Left ventricle myocardium inferior (tissue), 1 donor: ENCODE measurements at regions not wholly inside any gene's neighbourhood (a gene's known extent, or its start where the extent isn't known, plus 50 kb on each side); places are given as distances from the start of the nearest gene placed in this dataset.
"Not testable (repeated sequence)": the region's sequence is repeated elsewhere in the genome, so short reads cannot be mapped to it uniquely, and the experiment has no call there.

ENCODE experiments used
- DNase-seq: peaks from one replicate; pipeline ENCODE4 v3.0.0-alpha.2; 2020
- H3K27ac ChIP-seq: fragments of 200-600 bp; replicated peaks from 2 replicates; pipeline ENCODE4 v1.8.0; 2021
- H3K27me3 ChIP-seq: fragments of 200-600 bp; 2 replicates; pipeline ENCODE4 v1.8.0; 2021; ENCODE audit warnings: low read depth
- H3K36me3 ChIP-seq: fragments of 200-600 bp; 2 replicates; pipeline ENCODE4 v1.8.0; 2021
- H3K4me1 ChIP-seq: fragments of 200-600 bp; 2 replicates; pipeline ENCODE4 v1.8.0; 2021
- H3K4me3 ChIP-seq: fragments of 200-600 bp; 2 replicates; pipeline ENCODE4 v1.8.0; 2021; ENCODE audit warnings: mild to moderate bottlenecking, moderate library complexity
- H3K9me3 ChIP-seq: fragments of 200-600 bp; replicated peaks from 2 replicates; pipeline ENCODE4 v1.8.0; 2021
- intact Hi-C: fragments of 100-400 bp; cut with micrococcal nuclease; formaldehyde crosslinking; loops from one replicate; pipeline ENCODE4 v1.11.0; 2022
- TF ChIP-seq, protein P1 (sequence below): fragments of 200-600 bp; IDR thresholded peaks from 2 replicates; pipeline ENCODE4 v1.8.0; 2021; ENCODE audit warnings: antibody characterized with exemption, mild to moderate bottlenecking, borderline replicate concordance
- donor health status: DM: no; HTN: yes; CAD: no; lungs with severe emphysema.

GRCh38 chr9:87020169-87020950 is 73.1 kb upstream of the GAS1 start:
- no peaks in the 10 kb centered on the region for H3K9me3 ChIP-seq
- TF ChIP-seq, protein P1, sequence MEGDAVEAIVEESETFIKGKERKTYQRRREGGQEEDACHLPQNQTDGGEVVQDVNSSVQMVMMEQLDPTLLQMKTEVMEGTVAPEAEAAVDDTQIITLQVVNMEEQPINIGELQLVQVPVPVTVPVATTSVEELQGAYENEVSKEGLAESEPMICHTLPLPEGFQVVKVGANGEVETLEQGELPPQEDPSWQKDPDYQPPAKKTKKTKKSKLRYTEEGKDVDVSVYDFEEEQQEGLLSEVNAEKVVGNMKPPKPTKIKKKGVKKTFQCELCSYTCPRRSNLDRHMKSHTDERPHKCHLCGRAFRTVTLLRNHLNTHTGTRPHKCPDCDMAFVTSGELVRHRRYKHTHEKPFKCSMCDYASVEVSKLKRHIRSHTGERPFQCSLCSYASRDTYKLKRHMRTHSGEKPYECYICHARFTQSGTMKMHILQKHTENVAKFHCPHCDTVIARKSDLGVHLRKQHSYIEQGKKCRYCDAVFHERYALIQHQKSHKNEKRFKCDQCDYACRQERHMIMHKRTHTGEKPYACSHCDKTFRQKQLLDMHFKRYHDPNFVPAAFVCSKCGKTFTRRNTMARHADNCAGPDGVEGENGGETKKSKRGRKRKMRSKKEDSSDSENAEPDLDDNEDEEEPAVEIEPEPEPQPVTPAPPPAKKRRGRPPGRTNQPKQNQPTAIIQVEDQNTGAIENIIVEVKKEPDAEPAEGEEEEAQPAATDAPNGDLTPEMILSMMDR, result no peak

DNA sequence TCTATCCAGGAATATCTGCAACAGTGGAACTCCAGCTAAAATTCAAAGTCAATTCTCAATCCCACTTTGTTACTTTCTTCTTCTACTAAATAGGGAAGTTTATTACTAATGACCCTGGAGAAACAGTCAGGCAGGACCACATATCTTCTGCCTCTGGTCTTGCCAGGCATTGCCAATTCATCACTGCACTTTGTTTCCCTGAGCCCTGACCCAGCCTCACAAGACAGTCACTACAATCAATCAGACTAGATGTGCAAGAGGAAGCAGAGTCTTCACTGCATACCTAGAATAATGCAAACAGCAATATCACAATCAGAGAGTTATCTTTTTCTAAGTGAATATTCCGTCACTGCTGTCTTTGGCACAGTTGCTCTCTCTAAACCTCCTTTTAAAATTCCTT is 74.9 kb upstream of the GAS1 start:
- Histone ChIP-seq H3K4me3 (no peak overlapping the region), H3K27ac (no peak overlapping the region), H3K36me3 (no peaks in the 10 kb centered on the region), H3K9me3 (no peaks in the 10 kb centered on the region), H3K4me1 (no peaks in the 10 kb centered on the region), H3K27me3 (no peaks in the 10 kb centered on the region)
- TF ChIP-seq, protein P1, result no peak
- intact Hi-C loops, result no loop called here
- no peak for DNase-seq

More at GRCh38 chr9:87020169-87020950, 73.1 kb upstream of the GAS1 start:
- DNase-seq, result no peak
- no peaks in the 10 kb centered on the region for H3K4me1 ChIP-seq
- no peaks in the 10 kb centered on the region for H3K27me3 ChIP-seq
- no peak overlapping the region for H3K4me3 ChIP-seq
- H3K27ac ChIP-seq, result no peak overlapping the region
- H3K36me3 ChIP-seq, result no peaks in the 10 kb centered on the region
- intact Hi-C loops, result no loop called here

DNA sequence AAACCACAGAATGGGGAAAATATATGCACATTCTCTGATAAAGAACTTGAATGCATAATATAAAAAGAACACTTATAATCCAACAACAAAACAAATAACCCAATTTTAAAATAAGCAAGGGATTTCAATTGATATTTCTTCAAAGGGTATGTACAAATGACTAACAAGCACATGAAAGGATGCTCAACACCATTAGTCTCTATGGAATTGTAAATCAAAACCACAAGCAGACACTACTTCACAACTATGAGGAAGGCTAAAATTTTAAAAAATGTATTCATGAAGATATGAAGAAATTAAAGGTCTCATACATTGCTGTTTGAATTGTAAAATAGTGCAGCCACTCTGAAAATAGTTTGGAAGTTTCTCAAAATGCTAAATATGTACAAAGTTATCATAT is 78.9 kb upstream of the GAS1 start:
- H3K27ac ChIP-seq, result no peak overlapping the region
- H3K27me3 ChIP-seq, result no peaks in the 10 kb centered on the region
- intact Hi-C loops, result no loop called here
- peaks cover 3% of the 10 kb centered on the region for H3K9me3 ChIP-seq
- DNase-seq, result no peak
- no peaks in the 10 kb centered on the region for H3K36me3 ChIP-seq
- H3K4me3 ChIP-seq, result no peak overlapping the region
- TF ChIP-seq, protein P1, result no peak
- H3K4me1 ChIP-seq, result no peaks in the 10 kb centered on the region

DNA sequence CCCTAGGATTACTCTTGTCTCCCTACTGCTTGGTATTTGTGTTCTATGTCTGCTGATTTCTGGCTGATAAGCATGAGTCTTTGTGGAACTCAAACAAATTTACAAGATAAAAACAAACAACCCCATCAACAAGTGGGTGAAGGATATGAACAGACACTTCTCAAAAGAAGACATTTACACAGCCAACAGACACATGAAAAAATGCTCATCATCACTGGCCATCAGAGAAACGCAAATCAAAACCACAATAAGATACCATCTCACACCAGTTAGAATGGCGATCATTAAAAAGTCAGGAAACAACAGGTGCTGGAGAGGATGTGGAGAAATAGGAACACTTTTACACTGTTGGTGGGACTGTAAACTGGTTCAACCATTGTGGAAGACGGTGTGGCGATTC is 81.5 kb upstream of the GAS1 start:
- H3K27ac ChIP-seq, H3K4me1 ChIP-seq, intact Hi-C loops: not testable (repeated sequence)

DNA sequence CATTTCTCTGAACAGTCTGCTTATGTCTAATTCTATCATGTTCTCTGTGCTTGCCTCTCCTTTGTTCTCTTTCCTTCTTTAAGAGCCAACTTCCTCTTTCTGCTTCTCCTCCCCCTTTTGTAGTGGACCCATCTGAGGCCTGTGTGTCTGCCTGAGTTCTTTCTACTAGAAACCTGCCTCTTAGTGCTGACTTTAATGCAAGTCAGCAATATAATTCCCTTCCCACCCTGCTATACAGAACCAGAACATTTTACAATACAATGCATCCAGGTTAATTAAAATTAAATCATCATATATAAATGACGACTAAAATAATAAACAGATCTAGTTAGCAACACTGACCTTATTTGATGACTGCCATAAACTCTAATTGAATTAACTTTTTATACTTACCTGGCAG is 82.6 kb upstream of the GAS1 start:
- TF ChIP-seq, protein P1, result no peak
- DNase-seq, result no peak
- H3K27me3 ChIP-seq, result no peaks in the 10 kb centered on the region
- H3K9me3 ChIP-seq, result peaks cover 3% of the 10 kb centered on the region
- H3K4me3 ChIP-seq, result no peak overlapping the region
- intact Hi-C loops, result no loop called here
- no peaks in the 10 kb centered on the region for H3K36me3 ChIP-seq
- H3K27ac ChIP-seq, result no peak overlapping the region
- H3K4me1 ChIP-seq, result peaks cover 3% of the 10 kb centered on the region

More for the DNA sequence above, 81.5 kb upstream of the GAS1 start:
- H3K9me3 ChIP-seq, H3K4me3 ChIP-seq, H3K27me3 ChIP-seq, H3K36me3 ChIP-seq, DNase-seq: not testable (repeated sequence)

DNA sequence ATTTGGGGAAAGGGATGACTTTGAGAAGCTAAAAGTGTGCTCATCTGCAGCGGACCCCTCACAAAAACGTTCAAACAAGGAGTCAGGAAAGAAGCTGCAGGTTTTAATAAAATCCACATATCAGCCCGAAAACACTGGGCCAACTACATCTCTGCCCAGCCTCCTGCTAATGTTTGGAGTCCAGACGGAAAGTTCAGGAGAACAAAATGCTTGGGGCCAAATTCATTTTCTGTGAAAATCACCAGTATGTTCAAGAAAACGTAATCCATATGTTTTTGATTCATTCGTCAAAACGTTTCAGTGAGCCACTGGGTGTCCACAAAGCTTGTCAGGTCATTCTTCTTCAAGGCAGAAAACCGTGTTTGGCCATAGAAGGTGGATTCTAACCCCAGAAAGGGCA is 87.5 kb upstream of the GAS1 start:
- no peaks in the 10 kb centered on the region for H3K9me3 ChIP-seq
- peaks cover 3% of the 10 kb centered on the region for H3K4me1 ChIP-seq
- no peaks in the 10 kb centered on the region for H3K27me3 ChIP-seq
- H3K36me3 ChIP-seq, result no peaks in the 10 kb centered on the region
- intact Hi-C loops, result no loop called here
- no peak for DNase-seq
- H3K27ac ChIP-seq, result peak overlapping the region; percentile 47
- TF ChIP-seq, protein P1, result no peak
- H3K4me3 ChIP-seq, result no peak overlapping the region
